HG03066 (cell line): ENCODE measurements at regions not wholly inside any gene's neighbourhood (a gene's known extent, or its start where the extent isn't known, plus 50 kb on each side); places are given as distances from the start of the nearest gene placed in this dataset.
"Not testable (repeated sequence)": the region's sequence is repeated elsewhere in the genome, so short reads cannot be mapped to it uniquely, and the experiment has no call there.

Experiments
- ATAC-seq: cut with Tn5 transposase; IDR thresholded peaks from one replicate; pipeline ENCODE4 v1.9.1; 2021; ENCODE audit warnings: low read depth; ENCODE audit not compliant: unreplicated experiment

DNA sequence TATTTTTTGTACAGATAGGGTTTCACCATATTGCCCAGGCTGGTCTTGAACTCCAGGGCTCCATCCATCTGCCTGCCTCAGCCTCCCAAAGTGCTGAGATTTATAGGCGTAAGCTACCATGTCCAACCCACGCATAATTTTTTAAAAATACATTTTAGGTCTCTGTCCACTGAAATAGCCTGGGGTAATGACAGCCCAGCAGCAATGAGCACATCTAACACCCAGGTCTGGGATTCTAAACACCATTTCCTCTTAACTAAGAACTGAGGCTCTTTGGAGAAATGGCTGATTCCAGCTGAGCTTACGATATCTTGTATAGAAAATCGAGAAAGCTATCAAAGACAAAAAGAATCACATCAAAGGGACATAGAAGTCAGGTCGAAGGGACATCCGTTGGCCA lies 245.3 kb downstream of the PARN start:
- no peak for ATAC-seq

DNA sequence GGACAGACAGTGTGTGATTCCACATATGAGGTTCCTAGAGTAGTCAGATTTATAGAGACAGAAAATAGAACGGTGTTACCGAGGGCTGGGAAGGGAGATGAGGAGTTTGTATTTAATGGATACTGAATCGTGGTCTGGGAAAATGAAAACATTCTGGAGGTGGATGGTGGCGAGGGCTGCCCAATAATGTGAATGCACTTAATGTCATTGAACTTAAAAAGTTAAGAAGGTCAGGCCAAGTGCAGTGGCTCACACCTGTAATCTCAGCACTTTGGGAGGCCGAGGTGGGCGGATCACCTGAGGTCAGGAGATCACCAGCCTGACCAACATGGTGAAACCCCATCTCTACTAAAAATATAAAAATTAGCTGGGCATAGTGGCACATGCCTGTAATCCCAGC lies 246.2 kb downstream of the PARN start:
- not testable (repeated sequence) for ATAC-seq

DNA sequence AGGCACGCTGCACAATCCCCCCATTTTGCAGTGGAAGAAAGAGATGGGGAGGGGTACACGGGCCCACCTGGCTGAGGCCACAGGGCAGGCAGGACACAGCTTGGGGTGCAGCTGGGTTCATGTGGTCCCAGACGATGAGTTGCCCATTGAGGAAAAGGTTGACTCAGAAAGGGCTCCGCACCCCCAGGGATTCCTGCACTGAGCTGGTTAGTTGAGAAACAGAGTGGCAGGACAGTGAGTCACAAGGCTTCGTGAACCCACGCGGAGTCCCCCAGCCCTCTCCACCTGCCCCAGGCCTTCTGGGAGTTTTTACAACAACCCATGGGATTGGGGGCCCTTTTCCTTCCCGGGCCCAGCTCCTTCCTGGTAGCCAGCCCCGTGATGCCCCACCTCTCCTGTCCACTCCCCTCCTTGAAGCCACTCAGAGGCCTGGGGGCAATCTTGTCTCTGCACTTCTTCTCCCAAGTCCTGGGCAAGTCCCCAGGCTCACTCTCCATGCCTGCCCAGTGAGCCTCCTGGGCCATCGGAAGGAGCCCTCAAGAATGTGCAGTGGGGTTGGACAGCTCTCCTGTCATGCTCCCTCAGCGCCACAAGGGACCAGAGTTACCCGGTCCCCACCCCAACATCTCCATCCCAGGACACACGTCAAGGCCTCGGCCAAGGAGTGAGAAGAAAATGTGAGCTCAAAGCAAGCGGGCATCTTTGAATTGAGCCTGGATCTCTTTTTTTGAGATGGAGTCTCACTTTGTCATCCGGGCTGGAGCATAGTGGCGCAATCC lies 251.2 kb downstream of the PARN start:
- no peak for ATAC-seq

DNA sequence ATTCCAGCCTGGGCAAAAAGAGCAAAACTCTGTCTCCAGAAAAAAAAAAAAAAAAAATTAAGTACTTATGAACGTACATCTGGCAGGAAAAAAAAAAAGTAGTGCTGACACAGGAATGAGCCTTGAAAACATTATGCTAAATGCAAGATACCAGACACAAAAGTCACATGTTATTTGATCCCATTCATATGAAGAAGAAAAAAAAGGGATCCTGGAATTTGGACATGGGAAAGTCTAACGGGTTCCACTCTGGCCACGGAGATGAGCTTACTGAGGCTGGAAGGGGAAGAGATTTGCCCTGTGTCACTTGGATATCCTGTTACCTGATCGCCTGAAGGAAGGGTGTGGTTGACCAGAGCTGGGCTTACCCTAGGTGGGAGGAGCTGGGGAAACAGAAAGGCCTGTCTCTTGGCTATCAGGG lies 251.9 kb downstream of the PARN start:
- ATAC-seq: no peak

DNA sequence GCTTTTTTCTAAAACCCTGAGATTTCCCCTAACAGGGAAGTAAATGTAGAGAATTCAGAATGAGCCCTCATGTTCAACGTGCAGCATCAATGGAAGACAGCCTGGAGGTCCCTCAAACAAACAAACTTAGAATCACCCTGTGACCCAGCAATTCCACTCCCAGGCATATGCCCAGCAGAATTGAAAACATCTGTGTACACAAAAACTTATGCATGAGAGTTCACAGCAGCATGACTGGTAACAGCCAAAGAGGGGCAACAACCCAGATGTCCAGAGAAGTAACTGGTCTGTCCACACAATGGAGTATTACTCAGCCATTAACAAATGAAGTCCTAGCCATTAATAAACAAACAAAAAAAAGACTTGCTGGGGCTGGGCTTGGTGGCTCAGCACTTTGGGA lies 252.7 kb downstream of the PARN start:
- ATAC-seq: no peak

DNA sequence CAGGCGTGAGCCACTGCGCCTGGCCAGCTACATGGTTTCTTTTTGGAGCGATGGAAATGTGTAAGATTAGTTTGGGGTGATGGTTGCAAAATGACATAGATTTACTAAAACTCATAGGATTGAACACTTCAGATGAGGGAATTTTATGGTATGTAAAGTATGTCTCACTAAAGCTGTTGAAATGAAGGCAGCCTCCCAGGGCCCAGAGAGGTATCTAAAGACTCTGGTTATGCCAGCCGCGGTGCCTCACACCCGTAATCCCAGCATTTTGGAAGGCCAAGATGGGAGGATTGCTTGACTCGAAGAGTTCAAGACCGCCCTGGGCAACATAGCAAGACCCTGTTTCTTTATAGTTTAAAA lies 254.9 kb downstream of the PARN start:
- ATAC-seq: no peak

DNA sequence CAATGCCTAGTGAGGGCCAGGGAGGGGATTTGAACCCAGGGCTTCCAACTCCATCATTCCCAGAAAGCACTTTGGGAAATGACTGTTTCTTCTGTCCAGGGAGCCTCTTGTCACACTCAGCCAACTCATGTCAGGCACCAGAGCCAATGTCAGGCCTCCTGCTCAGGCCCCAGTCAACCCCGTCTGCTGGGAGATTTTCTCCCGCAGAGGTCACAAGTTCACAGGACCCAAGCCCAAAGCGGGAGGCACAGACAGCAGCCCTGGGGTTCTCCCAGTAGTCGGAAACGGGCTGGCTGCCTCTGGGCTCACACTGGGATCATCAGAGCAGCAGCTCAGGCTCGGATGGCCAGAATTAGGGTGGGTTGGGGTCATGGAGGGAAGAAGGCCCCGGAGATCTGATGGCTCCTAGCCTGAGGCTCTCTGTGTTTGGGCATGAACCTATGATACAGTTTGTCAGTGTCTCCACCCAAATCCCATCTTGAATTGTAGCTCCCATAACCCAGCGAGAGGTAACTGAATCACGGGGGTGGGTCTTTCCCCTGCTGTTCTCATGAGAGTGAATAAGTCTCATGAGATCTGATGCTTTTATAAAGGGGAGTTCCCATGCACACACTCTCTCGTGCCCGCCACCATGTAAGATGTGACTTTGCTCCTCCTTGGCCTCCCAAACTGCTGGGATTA lies 255.5 kb downstream of the PARN start:
- ATAC-seq: no peak

DNA sequence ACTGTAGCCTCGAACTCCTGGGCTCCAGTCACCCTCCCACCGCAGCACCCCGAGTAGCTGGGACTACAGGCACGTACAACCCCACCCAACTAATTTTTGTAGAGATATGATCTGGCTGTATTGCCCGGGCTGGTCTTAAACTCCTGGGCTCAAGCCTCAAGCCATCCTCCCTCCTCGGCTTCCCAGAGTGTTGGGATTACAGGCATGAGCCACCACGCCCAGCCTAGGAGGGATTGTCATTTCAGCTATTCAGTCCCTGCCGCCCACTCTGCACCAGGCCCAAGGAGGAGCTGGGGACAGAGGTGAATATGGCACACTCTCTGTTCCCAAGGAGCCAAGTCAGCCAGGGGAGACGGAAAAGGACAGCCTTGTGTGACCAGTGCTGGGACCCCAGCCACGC lies 256.2 kb downstream of the PARN start:
- ATAC-seq: no peak

DNA sequence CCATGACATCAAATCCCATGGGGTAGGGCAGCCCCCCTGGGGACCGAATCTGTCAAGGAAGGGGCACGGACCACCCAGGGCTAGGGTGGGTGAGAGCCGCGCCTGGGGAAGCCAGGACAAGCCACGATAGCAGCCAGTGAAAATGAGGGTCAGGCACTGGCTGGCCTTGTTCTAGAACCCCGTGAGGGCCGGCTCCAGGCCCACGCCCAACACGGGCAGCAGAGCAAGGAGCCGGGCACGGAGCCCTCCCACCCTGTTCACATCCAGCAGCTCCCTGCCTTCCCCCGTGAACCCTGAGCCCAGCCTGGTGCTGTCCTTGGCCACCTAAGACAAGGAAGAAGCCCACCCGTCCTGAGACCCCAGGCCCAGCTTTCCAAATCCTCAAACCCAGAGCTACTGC lies 256.7 kb downstream of the PARN start:
- no peak for ATAC-seq

DNA sequence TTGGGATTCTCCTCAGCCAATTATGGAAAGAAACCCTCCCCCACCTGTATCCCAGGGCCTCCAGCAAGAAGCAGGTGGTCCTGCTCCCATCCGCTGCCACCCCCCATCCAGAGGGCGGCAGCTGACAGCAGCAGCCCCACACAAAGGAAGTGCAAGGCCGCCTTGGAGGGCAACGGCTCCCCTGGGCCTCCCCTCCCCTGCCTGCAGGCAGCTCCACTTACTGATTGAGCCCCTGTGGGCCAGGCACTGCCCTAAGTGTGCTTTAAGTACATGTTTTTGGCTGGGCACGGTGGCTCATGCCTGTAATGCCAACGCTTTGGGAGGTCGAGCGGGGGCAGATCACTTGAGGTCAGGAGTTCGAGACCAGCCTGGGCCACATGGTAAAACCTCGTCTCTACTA lies 257.6 kb downstream of the PARN start:
- ATAC-seq: no peak

DNA sequence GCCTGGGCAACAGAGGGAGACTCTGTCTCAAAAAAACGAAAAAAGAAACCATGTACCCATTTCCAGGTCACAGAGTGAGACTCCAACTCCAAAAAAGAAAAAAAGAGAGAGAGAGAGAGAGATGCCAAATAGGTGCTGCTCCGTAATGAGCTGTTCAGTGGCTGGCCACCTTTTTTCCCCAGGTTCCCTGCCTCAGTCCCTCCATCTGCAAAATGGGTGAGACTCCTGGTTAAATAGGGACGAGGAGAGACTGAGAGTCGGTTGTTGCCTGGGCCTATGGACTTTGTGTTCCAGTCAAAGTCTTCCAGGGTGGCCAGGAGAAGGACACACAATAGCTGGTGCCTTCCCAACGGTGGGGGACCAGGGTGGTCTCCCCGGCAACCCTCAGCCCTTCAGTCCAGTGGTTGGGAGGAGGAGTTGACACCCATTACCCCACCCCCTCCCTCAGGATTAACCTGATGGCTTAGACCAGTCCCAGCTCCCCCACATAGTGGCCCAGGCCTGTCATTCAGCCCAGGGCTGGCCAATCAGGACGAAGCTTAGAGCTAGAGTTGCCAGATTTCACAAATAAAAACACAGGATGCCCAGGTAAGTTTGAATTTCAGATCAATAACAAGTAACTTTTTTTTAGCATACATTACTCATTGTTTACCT lies 258.2 kb downstream of the PARN start:
- no peak for ATAC-seq

DNA sequence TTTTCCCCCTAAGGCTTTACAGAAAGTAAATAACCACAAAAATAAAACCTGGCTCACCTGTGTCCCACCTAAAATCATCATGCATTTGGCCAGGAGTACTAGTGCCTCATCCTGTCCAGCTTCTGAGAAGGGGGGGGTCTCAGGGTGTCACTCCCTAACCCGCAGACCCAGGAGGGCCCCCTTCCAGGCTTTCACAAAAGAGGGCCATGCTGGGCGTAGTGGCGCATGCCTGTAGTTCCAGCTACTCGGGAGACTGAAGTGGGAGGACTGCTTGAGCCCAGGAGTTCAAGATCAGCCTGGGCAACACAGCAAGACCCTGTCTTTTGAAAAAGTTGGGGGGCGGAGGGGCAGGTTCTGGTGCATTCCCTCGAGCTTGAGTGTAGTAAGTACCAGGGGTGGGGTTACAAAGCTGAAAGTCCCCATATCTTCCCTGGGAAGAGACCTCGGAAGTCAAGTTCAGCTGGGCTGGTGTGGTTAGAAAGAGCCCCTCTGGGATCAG lies 259.3 kb downstream of the PARN start:
- no peak for ATAC-seq

DNA sequence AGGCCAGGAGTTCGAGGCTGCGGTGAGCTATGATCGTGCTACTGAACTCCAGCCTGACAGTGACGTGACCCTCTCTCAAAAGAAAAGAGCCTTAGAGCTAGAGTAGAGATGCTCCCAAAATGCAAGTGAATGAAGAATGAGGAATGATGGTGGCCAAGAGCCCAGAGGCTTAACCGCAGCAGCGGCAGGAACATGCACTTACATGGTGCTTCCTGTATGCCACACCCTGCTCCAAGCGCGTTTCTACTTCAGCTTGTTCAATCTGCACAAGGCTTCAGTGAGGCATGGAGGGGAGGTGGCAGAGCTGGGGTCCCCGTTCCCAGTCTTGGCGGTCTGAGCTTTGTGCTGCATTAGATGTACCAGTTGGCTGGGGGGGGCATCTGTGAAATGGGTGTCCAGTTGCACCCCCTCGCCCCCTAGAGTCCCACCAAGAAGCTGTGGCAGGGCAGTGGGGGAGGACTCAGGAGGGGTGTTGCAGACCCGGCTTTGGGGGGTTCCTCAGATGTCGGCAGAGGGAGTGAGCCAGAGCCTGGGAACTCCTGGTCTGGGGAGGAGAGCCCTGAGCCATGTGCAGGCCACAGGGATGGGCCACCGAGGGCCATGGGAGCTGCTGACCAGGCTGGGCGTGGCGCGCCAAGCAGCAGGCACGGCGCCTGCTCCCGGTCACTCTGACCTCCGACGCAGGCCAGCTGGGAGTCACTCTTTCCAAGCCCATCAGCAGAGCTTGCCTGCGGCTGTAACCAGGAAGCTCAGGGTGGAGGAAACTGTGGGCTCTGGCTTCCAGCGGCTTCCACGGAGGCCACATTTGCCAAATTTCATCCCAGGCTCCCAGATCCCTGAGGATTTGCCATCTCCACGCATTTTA lies 260.1 kb downstream of the PARN start:
- ATAC-seq: no peak

DNA sequence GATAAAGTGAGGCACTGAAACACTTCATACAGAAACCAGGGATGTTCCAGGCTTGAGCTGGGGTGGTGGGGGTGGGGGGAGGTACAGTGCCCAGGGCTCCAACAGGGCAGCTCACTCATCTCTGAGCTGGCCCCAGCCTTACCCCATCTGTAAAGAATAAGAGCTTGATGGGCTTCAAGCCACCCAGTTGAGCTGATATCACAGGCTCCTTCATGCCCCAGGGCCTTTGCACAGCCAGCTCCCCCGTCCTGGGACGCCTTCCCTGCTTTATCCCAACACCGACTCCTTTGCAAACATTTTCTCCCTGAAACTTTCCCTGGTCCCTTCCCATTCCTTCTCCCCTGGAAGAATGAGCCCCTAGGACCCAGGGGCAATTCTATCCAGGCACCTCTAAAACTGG lies 261.7 kb downstream of the PARN start:
- no peak for ATAC-seq

DNA sequence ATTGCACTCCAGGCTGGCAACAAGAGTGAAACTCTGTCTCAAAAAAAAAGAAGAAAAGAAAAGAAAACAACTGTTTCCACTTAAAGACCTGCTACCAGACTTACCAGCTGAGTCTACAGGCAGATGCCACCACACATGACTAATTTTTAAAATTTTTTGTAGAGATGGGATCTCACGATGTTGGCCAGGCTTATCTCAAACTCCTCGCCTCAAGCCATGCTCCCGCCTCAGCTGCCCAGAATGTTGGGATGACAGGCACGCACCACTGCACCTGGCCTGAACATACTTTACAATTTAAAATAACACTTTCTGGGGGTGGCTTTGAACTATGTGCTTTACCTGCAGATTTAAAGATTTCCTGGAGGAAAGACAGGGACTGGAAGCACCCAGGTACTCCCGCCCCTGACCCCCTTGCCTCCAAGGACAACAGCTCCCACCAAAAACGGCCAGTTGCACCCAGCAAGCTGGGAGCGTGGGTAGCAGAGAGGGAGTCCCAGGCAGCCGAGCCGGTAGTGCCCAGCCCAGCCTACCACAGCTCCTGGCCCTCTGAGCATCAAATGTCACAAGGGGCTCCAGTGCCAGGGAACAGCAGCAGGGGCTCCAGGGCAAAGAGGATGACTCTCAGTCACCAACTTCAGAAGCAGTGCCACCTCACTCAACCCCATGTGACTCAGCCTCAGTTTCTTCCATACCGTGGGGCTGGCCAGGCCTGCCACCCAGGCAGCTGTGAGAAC lies 262.9 kb downstream of the PARN start:
- ATAC-seq: no peak

DNA sequence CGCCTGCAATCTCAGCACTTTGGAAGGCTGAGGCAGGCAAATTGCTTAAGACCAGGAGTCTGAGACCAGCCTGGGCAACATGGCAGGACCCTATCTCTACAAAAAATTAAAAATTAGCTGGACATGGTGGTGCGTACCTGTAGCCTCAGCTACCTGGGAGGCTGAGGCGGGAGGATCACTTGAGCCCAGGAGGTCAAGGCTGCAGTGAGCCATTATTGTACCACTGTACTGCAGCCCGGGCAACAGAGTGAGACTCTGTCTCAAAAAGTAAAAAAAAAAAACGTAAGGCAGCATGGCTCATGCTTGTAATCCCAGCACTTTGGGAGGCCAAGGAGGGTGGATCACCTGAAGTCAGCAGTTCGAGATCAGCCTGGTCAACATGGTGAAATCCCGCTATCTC lies 263.6 kb downstream of the PARN start:
- no peak for ATAC-seq

DNA sequence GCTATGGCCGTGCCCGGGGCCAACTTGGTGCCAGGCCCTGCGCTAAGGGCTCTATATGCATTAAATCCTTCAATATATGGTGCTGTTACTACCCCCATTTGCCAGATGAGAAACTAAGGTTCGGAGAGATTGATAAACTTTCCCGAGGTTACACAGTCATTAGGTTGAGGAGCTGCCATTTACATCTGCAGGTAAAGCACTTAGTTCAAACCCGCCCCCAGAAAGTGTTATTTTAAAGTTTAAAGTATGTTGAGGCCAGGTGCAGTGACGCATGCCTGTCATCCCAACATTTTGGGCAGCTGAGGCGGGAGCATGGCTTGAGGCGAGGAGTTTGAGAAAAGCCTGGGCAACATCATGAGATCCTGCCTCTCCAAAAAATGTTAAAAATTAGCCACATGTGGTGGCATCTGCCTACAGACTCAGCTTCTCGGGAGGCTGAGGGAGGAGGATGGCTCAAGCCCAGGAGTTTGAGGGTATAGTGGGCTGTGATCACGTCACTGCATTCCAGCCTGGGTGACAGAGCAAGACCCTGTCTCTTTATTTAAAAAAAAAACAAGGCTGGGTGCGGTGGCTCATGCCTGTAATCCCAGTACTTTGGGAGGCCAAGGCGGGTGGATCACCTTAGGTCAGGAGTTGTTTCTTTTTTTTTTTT lies 264.7 kb downstream of the PARN start:
- ATAC-seq: no peak

DNA sequence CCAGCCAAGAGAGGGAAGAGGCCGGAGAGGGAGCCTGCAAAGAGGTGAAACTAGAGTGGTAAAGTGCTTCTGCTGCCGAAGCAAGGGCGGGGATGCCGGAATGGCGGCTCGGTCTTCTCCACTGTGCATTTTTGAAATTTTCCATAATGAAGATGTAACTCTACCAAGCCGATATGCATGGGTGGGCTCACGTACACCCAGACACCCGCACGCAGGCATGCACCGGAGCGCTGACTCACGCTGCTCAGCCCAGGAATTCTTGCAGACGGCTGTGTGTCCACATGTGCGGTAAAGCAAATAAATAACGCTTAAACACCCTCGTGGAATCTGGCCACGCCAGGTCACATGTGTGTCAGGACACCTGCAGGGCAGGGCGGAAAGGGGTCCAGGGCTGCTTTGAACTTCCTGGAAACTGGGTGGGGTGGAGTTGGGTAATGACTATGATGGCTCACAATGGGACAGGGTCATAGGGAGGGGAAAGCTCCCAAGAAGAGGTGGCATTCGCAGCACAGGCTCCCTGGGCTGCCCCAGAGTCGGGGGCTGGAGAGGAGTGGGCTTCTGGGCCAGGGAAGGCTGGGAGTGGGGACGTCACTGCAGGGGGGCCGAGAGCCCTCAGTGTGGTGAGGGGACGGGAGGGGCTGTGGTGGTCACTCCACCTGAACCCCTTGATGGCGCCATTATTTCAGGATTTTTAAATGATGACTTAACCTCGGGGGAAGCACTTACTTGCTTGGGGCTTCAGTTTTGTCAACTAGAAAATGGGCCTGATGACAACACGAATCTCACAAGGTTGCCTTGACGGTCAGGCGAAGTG lies 265.5 kb downstream of the PARN start:
- no peak for ATAC-seq

DNA sequence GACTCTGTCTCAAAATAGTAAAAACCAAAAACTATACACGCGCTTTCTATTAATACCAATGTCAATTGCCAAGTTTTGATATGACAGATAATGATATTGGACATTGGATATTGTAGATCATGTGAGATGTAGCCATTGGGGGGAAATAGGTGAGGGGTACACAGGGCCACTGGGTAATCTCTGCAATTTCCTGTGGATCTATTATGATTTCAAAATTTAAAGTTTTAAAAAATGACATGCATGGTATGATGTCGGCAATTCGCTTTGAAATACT lies 266.0 kb downstream of the PARN start:
- no peak for ATAC-seq
